HG03378 (cell line): ENCODE measurements at regions not wholly inside any gene's neighbourhood (a gene's known extent, or its start where the extent isn't known, plus 50 kb on each side); places are given as distances from the start of the nearest gene placed in this dataset.

Experiments
- ATAC-seq: cut with Tn5 transposase; IDR thresholded peaks from one replicate; pipeline ENCODE4 v1.9.1; 2021; ENCODE audit warnings: mild to moderate bottlenecking, moderate library complexity; ENCODE audit not compliant: unreplicated experiment

DNA sequence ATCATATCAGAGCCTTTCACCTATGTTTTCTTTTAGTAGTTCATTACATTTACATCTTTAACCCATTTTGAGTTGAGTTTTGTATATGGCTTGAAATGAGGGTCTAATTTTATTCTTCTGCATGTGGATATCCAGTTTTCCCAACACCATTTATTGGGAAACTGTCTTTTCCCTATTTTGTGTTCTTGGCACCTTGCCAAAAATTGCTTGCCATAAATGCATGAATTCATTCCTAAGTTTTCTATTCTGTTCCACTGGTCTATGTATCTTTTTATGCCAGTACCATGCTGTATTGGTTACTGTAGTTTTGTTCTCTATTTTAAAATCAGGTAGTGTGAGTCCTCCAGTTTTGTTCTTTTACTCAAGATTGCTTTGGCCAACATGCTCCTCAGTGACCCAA is 144.0 kb upstream of the OBI1 start:
- no peak for ATAC-seq

DNA sequence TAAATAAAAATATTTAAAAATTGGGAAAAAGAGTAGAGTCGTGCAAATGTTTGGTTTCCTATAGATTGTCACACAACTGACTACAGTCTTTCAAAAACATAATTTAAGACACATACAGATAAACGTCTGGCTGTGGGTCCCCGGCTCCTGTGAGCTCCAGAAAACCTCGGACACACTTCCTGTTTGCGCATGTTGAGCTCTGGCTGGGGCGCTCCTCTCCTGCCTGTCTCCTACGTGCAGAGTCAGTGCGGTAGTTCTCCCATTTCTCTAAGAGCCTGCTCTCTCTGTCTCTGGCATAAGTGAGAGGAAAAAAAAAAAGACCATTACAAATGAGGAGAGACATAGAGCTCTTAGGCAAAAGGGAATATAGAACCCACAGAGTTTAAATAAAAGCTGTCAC is 128.2 kb upstream of the OBI1 start:
- no peak for ATAC-seq

DNA sequence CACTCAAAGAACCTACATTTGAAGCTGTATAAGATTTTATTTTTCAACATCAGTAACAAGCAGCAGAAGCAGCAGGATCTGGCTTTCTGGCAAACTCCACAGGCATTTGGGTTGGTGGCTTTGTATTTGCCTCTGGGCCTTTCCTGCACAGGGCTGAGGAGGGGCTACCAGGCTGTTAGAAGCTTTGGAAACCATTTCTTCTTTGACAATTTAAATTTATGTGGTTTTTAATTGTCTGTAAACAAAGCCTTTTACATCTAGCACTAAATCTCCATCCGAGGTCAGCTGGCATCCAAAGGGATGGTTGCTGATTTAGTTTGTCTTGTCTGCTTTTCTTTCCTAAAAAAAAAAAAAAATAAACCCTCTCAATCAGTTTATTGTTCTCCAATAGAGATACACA is 127.5 kb upstream of the OBI1 start:
- ATAC-seq: no peak

DNA sequence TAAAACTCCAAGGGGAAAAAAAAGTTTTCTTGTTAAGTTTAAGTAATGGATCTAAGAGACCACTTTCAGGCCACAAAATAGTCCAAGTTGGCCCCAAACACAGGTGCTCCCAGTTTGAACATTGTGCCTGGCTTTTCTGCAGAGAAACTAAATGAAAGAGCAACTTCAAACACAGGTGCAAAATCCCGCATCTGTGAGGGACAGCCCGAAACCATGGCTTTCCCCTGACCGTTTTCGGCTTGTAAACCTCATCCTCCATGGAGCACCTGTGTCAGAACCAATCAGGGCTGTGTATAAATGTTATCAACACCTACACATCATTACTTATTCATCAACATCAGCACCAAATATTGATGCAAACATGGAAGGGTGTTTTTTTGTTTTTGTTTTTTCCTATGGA is 126.8 kb upstream of the OBI1 start:
- ATAC-seq: no peak

DNA sequence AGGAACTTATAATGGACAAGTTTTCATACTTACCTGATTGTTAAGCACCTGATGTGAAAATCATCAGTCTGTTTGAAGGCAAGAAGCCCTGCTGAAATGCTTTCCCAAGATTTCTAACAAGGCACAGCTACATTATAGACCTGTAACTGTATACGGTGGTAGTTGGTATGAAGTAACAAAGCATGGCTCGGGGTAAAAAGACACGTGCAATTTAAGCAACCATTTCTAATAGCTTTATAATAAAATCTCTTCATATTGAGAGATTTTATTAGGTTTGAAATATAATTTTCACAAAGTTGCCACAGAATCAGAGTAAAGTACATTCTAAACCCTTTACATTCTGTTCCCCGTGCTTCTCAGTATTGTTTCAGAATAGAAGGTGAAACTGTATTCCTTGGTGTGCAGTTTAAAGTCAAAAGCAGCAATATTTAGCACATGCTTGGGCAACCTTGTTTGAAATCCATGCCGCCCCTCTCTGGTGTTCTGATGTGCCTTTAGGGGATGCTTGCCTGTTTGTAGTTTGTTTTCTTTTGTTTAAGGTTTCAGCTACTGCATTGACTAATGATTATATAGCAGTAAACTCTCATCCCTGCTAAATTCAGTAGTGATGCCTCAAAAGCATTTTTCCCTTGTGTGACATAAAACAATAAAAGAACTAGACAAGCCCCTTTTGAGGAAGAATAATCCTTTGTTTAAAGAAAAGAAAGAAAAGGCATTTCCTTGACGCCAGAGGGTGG is 125.2 kb upstream of the OBI1 start:
- ATAC-seq: no peak

DNA sequence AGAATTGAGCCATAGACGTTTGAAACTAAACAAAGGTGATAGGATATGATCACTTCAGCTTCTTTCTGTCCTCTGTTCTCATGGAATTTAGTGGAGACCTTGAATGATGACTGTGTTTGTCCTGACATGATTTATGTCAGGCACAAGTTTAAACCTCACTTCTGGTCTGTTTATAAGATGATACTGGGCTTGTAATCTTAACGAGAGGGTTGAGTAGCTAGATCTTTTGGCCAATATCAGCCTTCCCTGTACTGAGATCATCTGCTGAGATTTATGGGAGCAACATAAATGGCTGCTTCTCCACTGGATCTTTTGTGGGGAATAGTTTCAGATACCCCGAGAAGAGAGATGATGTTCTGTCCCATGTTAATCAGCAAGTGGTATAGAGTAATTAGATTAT is 121.8 kb upstream of the OBI1 start:
- ATAC-seq: no peak

DNA sequence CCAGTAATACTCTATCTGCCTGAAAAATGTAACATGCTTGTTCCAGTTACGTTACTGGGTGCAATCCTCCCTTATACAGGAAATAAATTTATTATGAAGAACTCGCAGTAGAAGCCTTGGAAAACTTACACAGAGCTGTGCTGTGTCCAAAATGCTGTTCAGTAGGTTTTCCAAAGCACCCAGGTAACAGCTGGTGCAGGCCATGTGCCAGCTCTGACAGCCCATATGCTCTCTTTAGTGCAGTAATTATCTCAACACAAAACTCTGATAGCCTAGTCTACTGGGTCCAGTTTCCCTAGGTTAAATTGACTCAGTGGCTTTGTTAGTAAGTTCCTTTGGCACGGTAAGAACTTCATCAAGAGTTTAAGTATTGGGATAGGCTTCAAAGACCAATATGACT is 120.7 kb upstream of the OBI1 start:
- no peak for ATAC-seq

DNA sequence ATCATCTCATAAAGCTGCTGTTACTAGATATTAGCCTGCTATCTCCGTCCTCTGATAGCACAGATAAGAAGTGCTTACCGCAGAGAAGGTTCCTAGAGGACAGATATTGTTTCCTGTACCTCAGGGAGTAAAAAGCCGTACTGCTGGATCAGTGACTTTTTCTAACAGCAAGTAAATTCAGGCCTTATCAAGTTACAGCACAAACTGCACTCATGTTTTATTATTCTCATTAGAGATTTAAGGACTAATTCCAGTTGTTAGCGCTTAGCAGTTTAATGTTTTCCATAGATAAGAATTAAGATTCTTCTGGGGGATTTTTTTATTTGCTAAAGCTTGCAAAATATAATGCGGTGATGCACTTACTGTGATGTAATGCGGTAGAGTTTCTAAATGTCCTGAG is 119.0 kb upstream of the OBI1 start:
- ATAC-seq: no peak

DNA sequence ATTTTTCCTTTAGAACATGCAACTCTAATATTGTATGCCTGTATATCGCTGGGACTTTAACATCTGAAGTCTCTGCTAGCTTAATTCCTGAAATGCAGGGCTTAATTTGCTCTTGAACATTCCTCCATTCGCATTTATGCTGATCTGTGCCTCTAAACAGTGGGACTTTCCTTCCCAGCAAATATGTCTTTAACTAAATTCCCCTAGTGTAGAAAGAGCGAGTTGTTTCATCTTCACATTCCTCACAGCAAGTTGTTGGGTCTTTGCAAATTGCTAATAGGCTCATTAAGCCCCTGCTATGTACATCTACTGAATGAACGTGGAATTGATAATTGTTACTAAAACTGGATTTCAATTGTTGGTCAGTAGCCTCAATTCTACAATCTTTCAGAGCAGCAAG is 118.4 kb upstream of the OBI1 start:
- no peak for ATAC-seq

DNA sequence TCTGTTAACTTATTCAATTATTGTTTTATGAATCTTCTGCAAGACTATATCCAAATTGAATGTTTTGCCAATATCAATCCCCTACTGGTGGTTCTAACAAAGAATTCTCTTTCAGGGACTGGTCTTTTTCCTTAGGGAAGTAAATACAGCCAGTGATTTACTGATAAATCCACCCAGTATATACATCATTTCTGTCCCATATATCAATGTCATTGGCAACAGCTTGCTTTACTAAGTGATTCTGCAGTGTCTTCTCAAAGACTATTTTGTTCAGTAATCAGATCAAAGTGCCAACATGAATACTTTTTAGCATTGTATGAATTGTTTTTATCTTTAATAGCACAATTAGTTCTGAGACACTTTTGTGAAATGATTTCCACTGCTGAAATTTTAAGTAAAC is 114.0 kb upstream of the OBI1 start:
- ATAC-seq: no peak

DNA sequence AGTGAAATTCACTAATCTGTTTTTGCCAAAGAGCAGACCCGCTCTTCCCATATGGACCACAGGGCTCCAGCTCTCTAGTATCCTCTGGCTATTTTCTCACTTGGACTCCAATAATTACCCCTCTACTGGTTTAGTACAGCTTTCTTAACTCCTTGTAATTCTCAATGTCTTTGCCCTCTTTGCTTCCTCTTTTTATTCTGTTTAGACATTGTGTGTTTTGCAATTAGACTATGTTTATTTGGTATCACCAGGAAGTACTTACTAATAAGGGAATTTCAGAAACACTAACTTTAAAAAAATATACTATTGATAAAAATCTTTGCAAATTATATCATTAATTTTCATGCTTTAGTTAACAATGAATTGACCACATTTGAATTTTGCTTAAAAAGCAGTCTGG is 111.6 kb upstream of the OBI1 start:
- no peak for ATAC-seq

DNA sequence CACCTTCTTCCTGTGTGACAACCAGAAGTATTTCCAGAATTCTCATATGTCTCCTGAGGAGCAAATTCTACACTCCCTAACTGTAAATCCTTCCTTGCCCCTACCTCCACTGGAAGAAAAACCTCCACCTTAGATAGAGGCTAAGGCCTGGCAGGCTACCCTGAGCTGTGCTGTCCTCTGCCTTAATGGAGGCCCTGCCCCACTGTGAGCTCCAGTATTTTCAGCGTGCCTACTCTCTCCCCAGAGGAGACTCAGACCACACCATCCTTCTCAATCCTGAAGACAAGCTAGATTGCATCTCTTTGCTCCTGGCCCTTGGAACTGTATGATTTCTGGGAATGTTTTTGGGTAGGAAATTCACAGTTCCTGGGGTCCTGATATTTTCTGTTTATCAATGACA is 110.0 kb upstream of the OBI1 start:
- ATAC-seq: no peak

DNA sequence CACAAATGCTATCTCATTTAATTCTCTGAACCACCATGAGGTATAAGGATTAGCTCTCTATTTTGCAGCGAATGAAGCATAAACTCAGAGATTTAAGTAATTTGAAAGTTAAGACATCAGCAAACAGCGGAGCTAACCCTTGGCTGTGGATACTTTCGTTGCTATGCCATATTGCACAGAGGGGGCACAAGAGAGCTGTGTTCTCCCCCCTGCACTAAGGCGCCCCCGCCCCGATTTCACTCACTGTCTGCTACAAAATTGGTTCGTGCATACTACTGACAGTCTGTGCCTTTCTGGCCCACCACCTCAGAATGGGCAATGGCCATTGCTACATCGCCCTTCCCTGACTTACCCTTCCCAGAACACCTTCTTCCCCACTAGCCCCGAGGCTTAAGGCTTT is 105.7 kb upstream of the OBI1 start:
- no peak for ATAC-seq

DNA sequence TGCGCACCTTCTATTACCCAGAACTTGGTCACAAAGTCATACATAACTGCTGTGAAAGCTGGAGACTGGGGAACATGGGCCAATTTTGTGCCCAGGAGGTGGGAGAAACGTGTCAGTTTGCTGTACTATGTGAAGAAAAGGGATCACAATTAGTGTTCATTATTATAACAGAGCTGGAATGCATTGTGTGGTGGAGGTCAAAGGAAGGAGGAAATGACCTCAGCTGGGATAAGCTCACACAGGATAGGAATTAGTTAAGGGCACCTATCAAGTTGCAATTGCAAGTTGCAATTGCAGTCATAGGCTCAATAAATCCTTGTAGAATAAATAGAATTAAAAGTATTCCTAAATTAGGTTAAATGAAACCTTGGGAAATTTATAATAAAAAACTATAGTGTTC is 103.9 kb upstream of the OBI1 start:
- no peak for ATAC-seq

DNA sequence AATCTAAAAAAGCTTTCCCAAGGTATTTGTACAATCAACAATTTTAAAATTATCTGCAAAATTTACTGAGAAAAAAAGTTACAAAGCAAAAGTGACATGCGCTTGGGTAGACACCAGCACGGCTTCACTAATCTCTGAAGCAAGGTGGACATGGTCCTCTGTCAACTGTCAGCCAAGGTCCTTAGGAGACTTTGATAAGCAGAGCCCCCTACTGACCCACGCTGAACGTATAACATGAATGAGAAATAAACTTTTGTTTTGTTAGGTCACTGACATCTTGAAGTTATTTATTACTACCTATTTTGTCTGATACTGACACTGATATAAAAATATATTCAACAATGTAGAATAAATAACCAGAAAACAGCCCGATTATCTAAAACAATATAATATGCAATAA is 100.7 kb upstream of the OBI1 start:
- no peak for ATAC-seq

DNA sequence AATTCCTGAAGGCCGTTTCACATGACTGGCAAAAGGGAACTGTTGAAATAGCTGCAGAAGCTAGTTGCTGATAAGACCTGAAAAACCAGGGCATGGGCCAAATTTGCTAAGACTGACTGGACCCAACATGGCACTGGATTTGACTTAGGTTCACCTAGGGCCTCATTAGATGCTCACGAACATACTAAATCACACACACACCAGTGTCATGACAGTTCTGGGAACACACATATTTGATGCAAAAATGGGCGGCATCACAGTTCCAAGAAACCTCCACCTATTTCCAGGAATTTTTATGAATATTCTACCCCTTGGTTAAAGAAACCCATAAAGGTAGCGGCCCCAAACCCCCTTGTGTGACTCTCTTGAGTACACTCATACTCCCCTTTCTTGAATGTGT is 99.6 kb upstream of the OBI1 start:
- ATAC-seq: no peak

DNA sequence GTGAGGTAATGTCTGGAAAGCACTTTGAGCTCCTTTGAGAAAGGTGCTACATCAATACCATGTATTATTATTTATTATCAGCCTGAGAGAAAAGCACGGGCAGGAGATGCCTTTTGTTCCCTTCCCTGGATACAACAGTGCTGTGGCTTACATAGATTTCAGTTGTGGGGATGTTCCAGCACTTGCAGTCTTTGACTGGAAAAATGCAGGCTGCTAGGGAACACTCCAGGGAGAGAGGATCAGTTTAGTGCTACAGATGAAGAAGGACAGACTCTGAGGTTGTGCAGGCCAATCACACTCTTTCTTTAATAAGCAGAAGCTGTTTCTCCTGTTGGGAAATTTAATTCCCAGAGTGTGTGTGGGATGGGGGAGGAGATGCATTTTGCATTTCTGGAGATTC is 94.5 kb upstream of the OBI1 start:
- ATAC-seq: no peak

DNA sequence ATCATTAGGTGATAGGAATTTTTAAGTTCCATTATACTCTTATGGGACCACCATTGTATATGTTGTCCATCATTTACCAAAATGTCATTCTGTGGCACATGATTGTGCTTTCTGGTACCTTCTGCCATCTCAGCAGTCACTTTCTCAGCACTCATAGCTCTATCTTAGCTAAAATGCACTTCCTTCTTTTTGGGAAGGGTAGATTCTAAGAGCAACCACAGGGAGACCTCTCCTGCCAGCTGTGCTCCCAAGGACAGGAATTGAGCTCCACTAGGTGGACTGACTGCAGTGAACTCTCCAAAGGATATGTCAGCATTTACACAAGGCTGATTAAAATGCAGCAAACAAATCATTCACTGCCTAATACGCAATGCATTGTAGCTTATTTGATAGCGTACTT is 91.8 kb upstream of the OBI1 start:
- ATAC-seq: no peak

DNA sequence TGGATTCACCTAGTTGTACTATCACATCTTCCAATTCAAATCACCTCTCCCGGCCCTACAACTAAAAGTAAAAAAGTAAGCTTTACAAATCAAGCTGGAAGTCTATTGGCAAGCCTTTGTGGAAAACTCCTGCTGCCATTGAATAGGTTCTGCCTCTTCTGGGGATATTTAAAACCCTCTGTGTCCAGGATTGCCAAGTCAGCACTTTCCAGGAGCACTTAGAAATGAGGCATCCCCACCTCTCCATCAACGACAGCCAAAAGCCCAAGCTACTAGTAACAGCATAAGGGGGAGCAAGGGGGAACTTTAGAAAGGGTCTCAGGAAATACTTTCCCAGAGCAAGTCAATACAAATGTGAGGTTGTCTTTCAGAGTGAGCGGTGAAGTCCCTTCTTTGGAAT is 85.0 kb upstream of the OBI1 start:
- no peak for ATAC-seq

DNA sequence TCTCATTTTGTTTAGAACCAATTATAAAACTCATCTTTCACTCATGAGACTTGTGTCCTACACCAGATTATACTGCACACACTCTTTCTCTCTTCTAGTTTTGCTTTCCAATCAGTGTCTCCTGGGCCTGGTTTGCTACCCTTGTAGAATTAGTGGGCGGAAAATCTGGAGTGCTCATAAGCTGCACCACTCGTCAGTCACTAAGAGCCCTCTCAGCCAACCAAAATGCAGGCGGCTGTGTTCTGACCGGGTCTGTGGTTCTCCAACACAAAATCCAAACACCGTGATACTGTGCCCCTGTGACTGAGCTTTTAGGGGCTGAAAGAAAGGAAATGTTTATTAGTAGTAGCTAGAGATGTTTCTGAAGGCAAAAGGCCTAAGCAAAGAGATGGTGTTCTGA is 83.7 kb upstream of the OBI1 start:
- no peak for ATAC-seq

DNA sequence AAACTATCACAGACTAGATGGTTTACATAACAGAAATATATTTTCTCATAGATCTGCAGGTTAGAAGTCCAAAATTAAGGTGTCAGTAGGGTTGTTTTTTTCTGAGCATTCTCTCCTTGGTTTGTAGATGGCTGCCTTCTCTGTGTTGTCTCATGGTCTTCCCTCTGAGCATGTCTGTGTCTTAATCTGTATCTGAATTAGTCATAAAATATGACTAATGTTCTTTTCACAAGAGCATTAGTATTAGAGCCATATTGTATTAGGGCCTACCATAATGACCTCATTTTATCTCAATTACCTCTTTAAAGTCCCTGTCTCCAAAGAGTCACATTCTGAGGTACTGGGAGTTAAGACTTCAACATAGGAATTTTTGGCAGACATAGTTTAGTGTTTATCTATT is 77.2 kb upstream of the OBI1 start:
- ATAC-seq: no peak

DNA sequence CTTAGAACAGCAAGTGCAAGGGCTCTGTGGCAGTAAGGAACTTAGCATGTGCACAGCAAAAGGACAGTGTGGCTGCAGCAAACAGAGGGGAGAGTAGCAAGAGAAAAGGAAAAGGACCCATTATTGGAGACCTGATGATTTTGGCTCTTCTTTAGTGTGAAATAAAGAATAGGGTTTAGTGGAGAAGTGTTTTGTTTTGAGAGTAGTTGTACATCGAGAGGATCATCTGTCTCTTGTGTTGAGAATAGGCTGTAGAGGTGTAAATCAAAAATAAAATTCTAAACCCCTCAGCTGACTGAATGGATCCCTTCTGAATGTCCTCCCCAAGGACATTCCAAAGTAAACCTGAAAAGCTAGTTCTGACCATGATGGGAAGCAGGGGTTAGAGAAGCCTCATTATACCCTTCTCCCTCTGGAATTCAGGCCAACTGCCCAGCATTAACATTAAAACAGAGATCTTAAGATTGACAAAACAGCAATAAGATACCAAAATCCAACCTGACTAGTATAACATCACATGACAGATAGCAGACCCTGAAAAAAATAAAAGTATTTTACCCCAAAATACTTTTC is 73.6 kb upstream of the OBI1 start:
- ATAC-seq: no peak

DNA sequence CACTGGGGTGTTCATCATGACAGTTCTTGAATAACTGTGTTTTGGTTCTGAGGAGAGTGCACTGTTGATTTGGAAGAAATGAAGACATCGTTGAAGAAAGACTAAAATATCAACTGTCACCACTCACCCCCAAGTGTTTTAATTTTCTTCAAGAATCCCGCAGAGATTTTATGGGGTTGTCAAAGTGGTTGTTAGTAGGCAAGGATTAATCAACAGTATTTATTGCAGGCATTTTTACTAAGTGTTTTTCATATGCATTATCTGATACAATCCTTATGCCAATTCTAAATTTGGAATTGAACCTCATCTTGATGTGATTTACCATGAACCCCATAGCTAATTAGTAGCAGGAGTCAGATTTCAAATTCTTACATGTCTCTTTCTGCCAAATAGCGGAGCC is 63.7 kb upstream of the OBI1 start:
- no peak for ATAC-seq
